ENCODE measurements at regions not wholly inside any gene's neighbourhood (a gene's known extent, or its start where the extent isn't known, plus 50 kb on each side); places are given as distances from the start of the nearest gene placed in this dataset.

DNA sequence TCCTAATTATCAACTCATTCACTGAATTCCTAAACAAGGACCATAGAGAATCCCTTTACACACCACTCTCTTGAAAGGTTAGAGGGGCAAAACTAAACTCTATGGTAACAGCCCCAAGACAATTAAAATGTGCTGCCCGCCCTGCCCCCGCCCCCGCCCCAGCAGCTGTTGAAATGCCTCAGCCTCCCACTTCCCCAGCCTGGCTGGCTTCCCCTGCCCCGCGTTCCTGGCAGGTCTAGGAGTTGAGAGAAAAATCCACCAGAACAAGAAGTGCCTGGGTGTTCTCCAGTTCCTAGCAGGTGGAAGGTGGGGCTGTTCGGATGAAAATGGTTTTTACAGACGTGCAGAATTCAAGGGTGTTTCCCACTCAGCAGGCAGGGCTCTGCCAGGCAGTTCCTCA lies 109.5 kb upstream of the ZEB1 start:
- TF ChIP-seq CTCF (conservative IDR thresholded peaks at IDR 0.05; ENCODE audit: low read depth in 2 of 2) (no peak), ZNF331 (CRISPR knock-in tag; IDR thresholded peaks at IDR 0.05; ENCODE audit: low read depth) (no peak), REST (IDR thresholded peaks at IDR 0.05; ENCODE audit: unreplicated experiment) (no peak), EZH2 (IDR thresholded peaks at IDR 0.05; ENCODE audit: low read depth, unreplicated experiment) (no peak), POLR2AphosphoS5 (IDR thresholded peaks at IDR 0.05; ENCODE audit: low read depth) (no peak), EZH2phosphoT487 (IDR thresholded peaks at IDR 0.05; ENCODE audit: unreplicated experiment) (no peak)
